GM19043 (cell line): ENCODE measurements at regions not wholly inside any gene's neighbourhood (a gene's known extent, or its start where the extent isn't known, plus 50 kb on each side); places are given as distances from the start of the nearest gene placed in this dataset.
"Not testable (repeated sequence)": the region's sequence is repeated elsewhere in the genome, so short reads cannot be mapped to it uniquely, and the experiment has no call there.

Source experiments
- ATAC-seq: cut with Tn5 transposase; IDR thresholded peaks from one replicate; pipeline ENCODE4 v1.9.1; 2021; ENCODE audit warnings: low read depth; ENCODE audit not compliant: unreplicated experiment

DNA sequence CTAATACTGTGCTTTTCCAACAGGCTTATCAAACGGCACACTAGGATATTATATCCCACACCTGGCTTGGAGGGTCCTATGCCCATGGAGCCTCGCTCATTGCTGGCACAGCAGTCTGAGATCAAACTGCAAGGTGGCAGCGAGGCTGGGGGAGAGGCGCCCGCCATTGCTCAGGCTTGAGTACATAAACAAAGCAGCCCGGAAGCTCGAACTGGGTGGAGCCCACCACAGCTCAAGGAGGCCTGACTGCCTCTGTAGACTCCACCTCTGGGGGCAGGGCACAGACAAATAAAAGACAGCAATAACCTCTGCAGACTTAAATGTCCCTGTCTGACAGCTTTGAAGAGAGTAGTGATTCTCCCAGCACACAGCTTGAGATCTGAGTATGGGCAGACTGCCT, 128.0 kb upstream of the CAV2 start:
- ATAC-seq: not testable (repeated sequence)

- not testable (repeated sequence) for ATAC-seq
Observed at GRCh38 chr7:116373229-116373628, 126.3 kb upstream of the CAV2 start.

- no peak for ATAC-seq
Observed at GRCh38 chr7:116377721-116378120, 121.8 kb upstream of the CAV2 start.

- no peak for ATAC-seq
Observed at GRCh38 chr7:116380025-116380424, 119.5 kb upstream of the CAV2 start.

GRCh38 chr7:116382375-116382774, 117.2 kb upstream of the CAV2 start:
- no peak for ATAC-seq

DNA sequence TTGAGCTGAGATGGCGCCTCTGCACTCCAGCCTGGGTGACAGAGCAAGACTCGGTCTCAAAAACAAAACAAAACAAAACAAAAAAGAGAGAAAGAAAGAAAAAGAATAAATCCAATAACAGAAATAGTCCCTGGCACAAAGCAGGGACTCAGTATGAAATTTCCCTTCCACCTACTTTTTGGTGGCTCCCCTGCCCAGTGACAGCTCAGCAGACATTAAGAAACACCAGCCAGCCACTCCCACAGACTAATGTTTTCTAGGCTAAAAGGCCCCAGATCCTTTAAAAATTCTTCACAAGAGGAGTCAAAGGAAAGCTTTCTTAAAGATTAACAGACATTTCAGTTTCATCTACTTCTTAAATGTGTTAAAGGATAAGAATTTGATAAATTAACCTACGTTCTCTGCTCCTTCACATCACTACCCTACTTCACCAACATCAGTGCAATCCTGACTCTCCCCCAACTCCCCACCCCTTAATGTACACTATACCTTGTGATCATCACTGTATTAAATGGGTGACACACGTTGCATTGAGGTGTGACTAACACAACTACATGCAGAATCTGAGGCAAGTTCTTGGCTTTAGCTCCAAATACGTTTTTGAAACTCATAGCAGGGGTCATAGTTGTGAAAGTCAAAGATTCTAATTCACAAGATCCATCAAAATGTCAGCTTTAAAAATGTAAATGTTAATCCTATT, 114.5 kb upstream of the CAV2 start:
- ATAC-seq: no peak

- no peak for ATAC-seq
Observed at GRCh38 chr7:116386674-116387073, 112.9 kb upstream of the CAV2 start.

- ATAC-seq: no peak
Observed at GRCh38 chr7:116390363-116390762, 109.2 kb upstream of the CAV2 start.

- ATAC-seq: no peak
Observed at GRCh38 chr7:116392806-116393205, 106.7 kb upstream of the CAV2 start.

GRCh38 chr7:116393654-116394053, 105.9 kb upstream of the CAV2 start:
- ATAC-seq: no peak

GRCh38 chr7:116394106-116394505, 105.4 kb upstream of the CAV2 start:
- ATAC-seq: no peak

- no peak for ATAC-seq
Observed at GRCh38 chr7:116395141-116395791, 104.3 kb upstream of the CAV2 start.

DNA sequence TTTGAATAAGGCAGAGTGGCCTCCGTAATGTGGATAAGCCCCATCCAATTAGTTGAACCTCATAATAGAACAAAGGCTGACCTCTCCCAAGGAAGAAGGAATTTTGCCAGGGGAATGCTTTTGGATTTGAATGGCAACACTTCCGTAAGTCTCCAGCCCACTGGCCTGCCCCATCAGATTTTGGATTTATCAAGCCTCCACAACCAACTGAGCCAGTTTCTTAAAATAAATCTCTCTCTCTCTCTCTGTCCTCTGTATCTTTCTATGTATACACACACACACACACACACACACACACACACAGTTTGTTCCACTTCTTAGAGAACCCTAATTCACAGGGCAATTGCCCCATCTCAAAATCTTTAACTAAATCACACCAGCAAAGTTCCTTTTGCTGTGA, 100.9 kb upstream of the CAV2 start:
- no peak for ATAC-seq

- no peak for ATAC-seq
Observed at GRCh38 chr7:116399819-116400218, 99.7 kb upstream of the CAV2 start.

DNA sequence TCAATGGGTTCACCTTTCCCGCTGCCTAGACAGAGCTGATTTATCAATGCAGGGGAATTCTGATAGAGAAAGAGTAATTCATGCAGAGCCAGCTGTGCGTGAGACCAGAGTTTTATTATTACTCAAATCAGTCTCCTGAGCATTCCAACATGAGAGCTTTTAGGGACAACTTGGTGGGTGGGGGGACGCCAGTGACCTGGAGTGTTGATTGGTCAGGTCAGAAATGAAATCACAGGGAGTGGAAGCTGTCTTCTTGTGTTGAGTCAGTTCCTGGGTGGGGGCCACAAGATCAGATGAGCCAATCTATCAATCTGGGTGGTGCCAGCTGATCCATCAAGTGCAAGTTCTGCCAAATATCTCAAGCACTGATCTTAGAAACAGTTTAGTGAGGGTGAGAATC, 99.0 kb upstream of the CAV2 start:
- ATAC-seq: no peak

- no peak for ATAC-seq
Observed at GRCh38 chr7:116401711-116402110, 97.8 kb upstream of the CAV2 start.

- ATAC-seq: no peak
Observed at GRCh38 chr7:116403265-116403664, 96.3 kb upstream of the CAV2 start.

DNA sequence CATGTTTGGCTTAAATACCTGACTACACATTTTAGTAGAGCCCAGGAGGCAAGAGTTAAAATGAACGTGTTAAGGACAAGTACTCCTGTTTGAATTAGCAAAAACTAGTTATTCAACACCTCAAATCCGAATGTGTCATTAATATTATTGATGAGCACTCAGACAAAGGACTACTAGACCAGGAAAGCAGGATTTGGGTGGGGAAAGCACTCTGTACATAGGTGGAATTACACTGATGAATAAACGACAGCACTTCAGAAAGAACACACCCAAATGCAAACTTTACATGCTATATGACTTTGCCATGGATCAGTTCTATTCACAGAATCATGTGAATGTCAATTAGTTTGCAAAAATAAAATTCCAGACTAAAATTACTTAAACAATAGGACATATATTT, 95.1 kb upstream of the CAV2 start:
- ATAC-seq: no peak

GRCh38 chr7:116405810-116406209, 93.7 kb upstream of the CAV2 start:
- ATAC-seq: no peak

- no peak for ATAC-seq
Observed at GRCh38 chr7:116407165-116407564, 92.4 kb upstream of the CAV2 start.

GRCh38 chr7:116408166-116408565, 91.4 kb upstream of the CAV2 start:
- no peak for ATAC-seq

GRCh38 chr7:116408831-116409453, 90.6 kb upstream of the CAV2 start:
- ATAC-seq: not testable (repeated sequence)
